ENCODE measurements at regions not wholly inside any gene's neighbourhood (a gene's known extent, or its start where the extent isn't known, plus 50 kb on each side); places are given as distances from the start of the nearest gene placed in this dataset.
"Not testable (repeated sequence)": the region's sequence is repeated elsewhere in the genome, so short reads cannot be mapped to it uniquely, and the experiment has no call there.

DNA sequence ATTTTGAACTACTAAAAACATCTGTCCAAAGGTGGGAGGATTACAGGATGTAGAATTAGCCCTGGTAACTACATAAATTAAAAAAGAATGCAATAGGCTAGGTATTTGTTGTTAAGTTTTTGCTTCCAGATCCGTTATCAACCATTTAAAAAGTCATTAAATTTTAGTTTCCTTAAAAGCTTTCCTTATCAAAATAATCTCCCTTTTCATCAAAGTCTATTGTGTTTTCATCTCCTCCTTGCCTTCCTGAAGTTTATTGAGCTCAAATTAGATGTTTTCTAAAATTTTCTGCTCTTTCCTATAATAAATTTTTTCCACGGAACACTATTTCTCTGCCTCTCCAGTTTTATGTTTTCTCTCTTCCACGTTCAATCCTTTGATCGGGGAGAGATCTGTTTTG lies 108.6 kb downstream of the MEX3B start:
- DNase-seq: no peak

- DNase-seq: no peak
Observed at GRCh38 chr15:81930582-81931369, 115.0 kb downstream of the MEX3B start.

DNA sequence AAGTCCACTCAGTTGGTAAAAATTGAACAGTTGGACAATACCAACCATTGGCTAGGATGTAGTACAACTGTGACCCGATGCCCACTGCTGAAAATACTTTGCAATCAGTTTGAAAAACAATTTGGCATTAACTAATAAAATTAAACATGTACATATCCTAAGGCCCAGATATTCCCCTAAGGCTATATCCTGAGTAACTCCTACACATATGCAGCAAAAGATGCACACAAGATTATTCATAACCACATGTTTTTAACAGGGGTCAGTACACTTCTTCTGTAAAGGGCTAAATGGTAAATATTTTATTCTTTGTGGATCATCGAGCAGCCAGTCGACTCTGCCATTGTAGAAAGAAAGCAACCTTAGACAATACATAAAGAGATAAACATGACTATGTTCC lies 116.3 kb downstream of the MEX3B start:
- no peak for DNase-seq

DNA sequence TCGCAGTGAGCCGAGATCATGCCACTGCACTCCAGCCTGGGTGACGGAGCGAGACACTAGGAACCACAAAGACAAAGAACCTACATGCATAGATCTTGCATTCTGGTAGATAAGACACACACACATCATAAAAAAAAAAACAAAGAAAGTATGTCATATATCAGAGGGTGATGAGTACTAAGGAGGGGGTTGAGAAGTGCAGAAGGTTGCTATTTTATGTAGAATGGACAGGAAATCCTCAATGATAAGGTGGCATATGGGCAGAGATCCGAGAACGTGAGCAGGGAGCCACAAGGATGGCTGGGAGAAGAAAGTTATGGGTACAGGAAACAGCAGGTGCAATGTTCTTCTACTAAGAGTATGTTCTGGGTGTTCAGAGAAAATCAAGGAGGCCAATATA lies 118.8 kb downstream of the MEX3B start:
- no peak for DNase-seq

- DNase-seq: no peak
Observed at GRCh38 chr15:81924729-81925128, 121.1 kb downstream of the MEX3B start.

DNA sequence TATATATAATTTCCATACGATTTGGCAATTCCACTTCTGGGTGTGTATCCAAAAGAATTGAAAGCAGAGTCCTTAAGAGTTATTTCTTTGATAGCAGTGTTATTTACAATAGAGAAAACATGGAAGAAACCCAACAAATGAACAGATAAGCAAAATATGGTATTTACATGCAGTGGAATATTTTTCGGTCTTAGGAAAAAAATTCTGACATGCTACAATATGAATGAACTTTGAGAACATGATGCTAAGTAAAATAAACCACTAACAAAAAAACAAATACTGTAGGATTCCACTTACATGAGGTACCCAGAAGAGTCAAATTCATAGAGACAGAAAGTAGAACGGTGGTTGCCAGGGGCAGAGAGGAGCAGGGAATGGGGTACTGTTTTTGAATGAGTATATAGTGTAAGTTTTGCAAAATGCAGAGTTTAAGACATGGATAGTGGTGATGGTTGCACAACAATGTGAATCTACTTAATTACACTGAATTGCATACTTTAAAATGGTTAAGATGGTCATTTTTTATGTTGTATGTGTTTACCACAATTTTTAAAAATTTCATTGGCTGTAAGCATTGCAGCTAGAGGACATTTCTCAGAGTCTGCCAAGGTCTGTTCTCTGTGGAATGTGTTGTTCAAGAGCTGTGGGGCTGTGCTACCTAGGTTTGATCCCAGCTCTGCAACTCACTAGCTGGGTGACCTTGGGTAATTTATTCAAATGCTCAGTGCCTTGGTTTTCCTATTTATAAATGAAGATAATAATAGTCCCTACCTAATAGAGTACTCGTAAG lies 122.1 kb downstream of the MEX3B start:
- no peak for DNase-seq

DNA sequence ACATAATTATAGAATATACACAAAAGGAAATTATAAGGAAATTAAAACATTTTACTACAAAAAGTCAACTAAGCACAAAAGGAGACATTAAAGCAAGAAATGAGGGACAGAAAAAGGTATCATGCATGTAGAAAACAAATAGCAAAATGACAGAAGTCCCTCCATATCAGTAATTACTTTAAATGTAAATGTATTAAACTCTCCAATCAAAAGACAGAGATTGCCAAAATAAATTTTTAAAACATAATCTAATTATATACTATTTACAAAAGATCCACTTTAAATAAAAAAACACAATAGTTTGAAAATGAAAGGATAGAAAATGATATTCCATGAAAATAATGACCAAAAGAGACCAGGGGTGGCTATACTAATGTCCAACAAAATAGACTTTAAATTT lies 123.7 kb downstream of the MEX3B start:
- DNase-seq: no peak

GRCh38 chr15:81921163-81921562 lies 124.7 kb downstream of the MEX3B start:
- no peak for DNase-seq

DNA sequence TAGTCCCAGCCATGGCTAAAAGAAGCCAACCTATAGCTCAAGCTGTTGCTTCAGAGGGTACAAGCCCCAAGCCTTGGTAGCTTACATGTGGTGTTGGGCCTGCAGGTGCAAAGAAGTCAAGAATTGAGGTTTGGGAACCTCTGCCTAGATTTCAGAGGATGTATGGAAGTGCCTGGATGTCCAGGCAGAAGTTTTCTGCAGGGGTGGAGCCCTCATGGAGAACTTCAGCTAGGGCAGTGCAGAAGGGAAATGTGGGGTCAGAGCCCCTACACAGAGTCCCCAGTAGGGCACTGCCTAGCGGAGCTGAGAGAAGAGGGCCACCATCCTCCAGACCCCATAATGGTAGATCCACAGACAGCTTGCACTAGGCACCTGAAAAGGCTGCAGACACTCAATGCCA lies 127.1 kb downstream of the MEX3B start:
- DNase-seq: not testable (repeated sequence)

DNA sequence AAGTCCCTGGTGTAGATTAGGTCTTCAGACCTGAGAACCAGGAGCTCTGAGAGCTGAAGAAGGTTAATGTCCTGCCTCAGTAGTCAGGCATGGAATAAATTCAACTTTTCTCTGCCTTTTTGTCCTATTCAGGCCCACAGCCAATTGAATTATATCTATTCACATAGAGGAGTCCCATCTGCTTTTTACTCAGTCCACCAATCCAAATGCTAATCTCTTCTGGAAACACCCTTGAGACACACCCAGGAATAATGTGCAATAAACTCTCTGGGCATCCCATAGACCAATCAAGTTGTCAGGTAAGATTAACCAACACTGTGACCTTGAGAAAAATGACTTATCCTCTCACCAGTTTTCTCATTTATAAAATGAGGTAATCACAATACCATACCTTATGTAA lies 129.4 kb downstream of the MEX3B start:
- no peak for DNase-seq

- DNase-seq: no peak
Observed at GRCh38 chr15:81915990-81916389, 129.8 kb downstream of the MEX3B start.

GRCh38 chr15:81914734-81915256 lies 131.0 kb downstream of the MEX3B start:
- DNase-seq: no peak

DNA sequence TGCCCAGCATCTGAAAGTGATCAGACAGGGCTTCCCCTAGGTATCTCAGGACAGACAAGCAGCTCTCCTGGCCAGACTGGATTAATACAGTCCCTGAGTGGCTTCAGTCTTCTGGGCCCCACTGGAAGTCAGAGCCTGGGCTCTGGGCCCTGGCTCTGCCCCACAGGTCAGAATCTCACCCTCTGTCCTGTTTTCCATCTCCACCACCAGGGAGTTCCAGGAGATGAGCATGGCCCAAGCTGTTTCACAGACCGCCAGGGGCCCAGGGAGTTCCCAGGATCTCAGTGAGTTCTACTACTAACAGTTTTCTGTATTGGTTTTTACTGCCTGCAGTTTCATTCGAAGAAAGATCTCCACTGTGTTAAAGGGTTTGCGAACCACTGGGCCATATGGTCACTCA lies 131.5 kb downstream of the MEX3B start:
- no peak for DNase-seq

GRCh38 chr15:81911022-81911971 lies 134.5 kb downstream of the MEX3B start:
- no peak for DNase-seq

DNA sequence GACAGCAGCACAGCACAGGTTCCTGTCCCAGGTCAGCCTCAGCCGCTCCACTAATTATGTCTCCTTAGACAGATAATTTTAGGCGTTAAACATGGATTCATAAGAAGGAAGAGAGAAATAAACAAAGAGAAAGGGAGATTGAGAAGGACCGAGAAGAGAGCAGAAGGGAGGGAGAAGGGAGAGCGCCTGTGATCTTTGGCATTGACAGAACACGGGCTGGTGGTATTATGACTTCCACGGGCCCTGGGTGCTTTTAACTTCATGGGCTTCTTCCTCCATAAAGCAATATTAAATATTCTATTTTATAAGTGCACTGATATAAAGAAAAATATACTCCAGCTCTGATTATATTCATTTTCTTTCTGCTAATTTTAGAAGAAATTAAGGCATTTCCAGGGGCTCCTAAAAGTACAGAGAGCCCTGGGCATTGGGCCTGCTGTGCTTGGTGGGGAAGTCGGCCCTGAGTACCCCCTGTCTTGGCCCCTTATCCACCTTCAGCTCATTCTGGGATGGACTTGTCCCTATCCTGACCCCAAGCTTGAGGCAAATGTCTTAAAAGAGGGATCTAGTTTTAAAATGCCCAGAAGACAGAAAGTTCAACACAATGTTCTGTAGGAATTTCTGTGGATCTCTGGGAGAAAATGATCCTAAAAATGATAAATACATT lies 135.3 kb downstream of the MEX3B start:
- DNase-seq: no peak

- DNase-seq: no peak
Observed at GRCh38 chr15:81909011-81909358, 136.8 kb downstream of the MEX3B start.

GRCh38 chr15:81908111-81908510 lies 137.7 kb downstream of the MEX3B start:
- no peak for DNase-seq

DNA sequence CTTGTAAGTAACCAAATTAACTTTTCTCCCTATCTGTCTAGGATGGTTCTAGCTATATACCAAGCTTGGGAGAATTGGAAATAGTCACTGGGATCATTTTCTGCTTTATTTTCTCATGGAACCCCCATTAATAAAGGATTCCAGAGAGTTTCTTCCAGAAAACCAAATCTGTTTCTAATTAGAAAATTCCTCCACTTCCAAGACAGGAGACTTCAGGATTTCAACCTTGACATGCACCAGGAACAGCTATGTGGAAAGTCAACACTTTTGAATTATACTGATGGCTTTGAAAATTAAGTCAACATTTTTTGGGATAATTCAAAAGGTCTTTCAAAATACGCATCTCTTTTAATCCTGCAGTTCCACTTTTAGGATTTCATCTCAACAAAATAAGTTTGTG lies 138.3 kb downstream of the MEX3B start:
- no peak for DNase-seq

GRCh38 chr15:81905889-81906288 lies 139.9 kb downstream of the MEX3B start:
- no peak for DNase-seq

- no peak for DNase-seq
Observed at GRCh38 chr15:81901319-81901718, 144.5 kb downstream of the MEX3B start.

- DNase-seq: no peak
Observed at GRCh38 chr15:81899730-81900129, 146.1 kb downstream of the MEX3B start.

- no peak for DNase-seq
Observed at GRCh38 chr15:81899024-81899423, 146.8 kb downstream of the MEX3B start.

Measured in inflammatory macrophage treated with lipopolysaccharide for 4 hours (primary cell).